ENCODE measurements at regions not wholly inside any gene's neighbourhood (a gene's known extent, or its start where the extent isn't known, plus 50 kb on each side); places are given as distances from the start of the nearest gene placed in this dataset.

DNA sequence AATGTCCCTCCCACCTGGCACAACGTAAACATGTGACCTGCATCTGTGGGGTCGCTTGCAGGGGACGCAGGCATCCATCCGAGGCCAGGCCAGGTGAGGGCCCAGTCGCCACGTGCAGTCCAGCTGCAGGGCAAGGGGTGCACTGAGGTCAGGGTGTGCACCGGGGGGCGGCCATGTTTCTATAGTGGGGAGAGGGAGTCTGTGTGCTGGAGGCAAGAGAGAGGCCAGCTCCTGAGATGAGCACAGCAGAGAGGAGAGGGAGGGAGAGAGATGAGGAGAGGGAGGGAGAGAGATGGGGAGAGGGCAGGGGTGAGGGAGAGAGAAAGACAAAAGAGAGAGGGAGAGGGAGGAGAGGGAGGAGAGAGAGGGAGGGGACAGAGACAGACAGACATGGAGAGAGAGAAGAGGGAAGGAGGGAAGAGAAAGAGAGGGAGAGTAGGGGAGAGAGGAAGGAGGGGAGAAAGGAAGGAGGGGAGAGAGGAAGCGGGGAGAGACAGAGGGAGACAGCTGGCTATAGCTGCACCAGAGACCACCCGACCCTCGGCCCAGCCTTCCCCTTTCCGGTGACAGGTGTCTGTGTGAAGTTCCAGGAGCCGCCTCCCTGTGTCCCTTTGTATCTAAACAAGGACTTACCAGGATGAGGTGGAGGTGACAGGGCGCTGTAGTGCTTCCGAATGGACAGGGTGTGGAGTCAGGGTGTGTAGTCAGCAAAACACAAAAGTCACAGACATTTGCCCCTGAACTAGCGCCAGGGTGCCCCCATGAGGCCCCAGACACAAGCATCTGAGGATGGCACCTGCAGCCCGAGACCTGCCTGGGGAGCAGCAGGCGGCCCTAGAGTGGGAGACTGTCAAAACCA is 68.7 kb downstream of the ADRA2C start:
- no peak overlapping the region for H3K9ac ChIP-seq (ENCODE audit: insufficient read depth in 1 of 2, low read depth in 2 of 2, low read length in 2 of 2)
- no peak for FAIRE-seq
- no peak for DNase-seq (ENCODE audit: extremely low read depth in 1 of 4, low spot score in 3 of 4)
- no peaks in the 10 kb centered on the region for H4K20me1 ChIP-seq (replicated peaks; ENCODE audit: control insufficient read depth, insufficient read depth, low read length)
- TF ChIP-seq HNRNPL (IDR thresholded peaks at IDR 0.05; ENCODE audit: low read depth, low read length) (no peak), MEF2A (IDR thresholded peaks at IDR 0.05; ENCODE audit: control insufficient read depth, low read depth, low read length) (no peak), KAT7 (CRISPR knock-in tag; IDR thresholded peaks at IDR 0.05; ENCODE audit: borderline replicate concordance) (no peak), CSDE1 (IDR thresholded peaks at IDR 0.05) (no peak), BCL6 (CRISPR knock-in tag; IDR thresholded peaks at IDR 0.05) (no peak), FOXA1 (IDR thresholded peaks at IDR 0.05; ENCODE audit: borderline replicate concordance) (no peak)
- TF ChIP-seq, protein P1, sequence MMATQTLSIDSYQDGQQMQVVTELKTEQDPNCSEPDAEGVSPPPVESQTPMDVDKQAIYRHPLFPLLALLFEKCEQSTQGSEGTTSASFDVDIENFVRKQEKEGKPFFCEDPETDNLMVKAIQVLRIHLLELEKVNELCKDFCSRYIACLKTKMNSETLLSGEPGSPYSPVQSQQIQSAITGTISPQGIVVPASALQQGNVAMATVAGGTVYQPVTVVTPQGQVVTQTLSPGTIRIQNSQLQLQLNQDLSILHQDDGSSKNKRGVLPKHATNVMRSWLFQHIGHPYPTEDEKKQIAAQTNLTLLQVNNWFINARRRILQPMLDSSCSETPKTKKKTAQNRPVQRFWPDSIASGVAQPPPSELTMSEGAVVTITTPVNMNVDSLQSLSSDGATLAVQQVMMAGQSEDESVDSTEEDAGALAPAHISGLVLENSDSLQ (IDR thresholded peaks at IDR 0.05), result no peak
- TF ChIP-seq, protein P2, sequence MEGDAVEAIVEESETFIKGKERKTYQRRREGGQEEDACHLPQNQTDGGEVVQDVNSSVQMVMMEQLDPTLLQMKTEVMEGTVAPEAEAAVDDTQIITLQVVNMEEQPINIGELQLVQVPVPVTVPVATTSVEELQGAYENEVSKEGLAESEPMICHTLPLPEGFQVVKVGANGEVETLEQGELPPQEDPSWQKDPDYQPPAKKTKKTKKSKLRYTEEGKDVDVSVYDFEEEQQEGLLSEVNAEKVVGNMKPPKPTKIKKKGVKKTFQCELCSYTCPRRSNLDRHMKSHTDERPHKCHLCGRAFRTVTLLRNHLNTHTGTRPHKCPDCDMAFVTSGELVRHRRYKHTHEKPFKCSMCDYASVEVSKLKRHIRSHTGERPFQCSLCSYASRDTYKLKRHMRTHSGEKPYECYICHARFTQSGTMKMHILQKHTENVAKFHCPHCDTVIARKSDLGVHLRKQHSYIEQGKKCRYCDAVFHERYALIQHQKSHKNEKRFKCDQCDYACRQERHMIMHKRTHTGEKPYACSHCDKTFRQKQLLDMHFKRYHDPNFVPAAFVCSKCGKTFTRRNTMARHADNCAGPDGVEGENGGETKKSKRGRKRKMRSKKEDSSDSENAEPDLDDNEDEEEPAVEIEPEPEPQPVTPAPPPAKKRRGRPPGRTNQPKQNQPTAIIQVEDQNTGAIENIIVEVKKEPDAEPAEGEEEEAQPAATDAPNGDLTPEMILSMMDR (IDR thresholded peaks at IDR 0.05 in 2 of 3, conservative IDR thresholded peaks at IDR 0.05 in 1 of 3; ENCODE audit: insufficient read depth in 2 of 3, low read depth in 1 of 3, low read length in 3 of 3), result 0 out of 6 replicates have a peak, but pooled peaks of 1 of the 3 experiments have one; percentile 4
- H3K36me3 ChIP-seq (ENCODE audit: control insufficient read depth, insufficient read depth, low read length), result no peaks in the 10 kb centered on the region
- CTCF ChIA-PET (ENCODE audit: low intra/inter-chr PET ratio), result no interaction called here
- no peak overlapping the region for H3K27ac ChIP-seq (ENCODE audit: extremely low read depth, low read depth, low read length)
- H3K27me3 ChIP-seq (ENCODE audit: control insufficient read depth in 2 of 2, insufficient read depth in 2 of 2, low read length in 2 of 2), result peaks cover 4 to 44% of the 10 kb centered on the region in 2 experiments; a peak in 4 of 5 replicates
- no peaks in the 10 kb centered on the region for H3K9me3 ChIP-seq (replicated peaks; ENCODE audit: control insufficient read depth, insufficient read depth, low read depth, low read length)
- H2AFZ ChIP-seq (ENCODE audit: low read depth, low read length), result no peak overlapping the region
- H3K79me2 ChIP-seq (ENCODE audit: control insufficient read depth, insufficient read depth, low read length), result no peaks in the 10 kb centered on the region
- H3K4me1 ChIP-seq (replicated peaks in 1 of 2; ENCODE audit: control insufficient read depth in 2 of 2, insufficient read depth in 2 of 2, low read length in 2 of 2), result peaks cover 0 to 10% of the 10 kb centered on the region in 2 experiments; a peak in 2 of 5 replicates
- POLR2A ChIA-PET, result interaction anchor here (0.7 kb wide), 1 partner anchor 25 kb away, joined by 3 read pairs; no protein-coding TSS in a partner anchor
- H3K4me2 ChIP-seq (ENCODE audit: insufficient read depth, low read length), result no peak overlapping the region
- intact Hi-C loops (cut with micrococcal nuclease) (no loop called here), in situ Hi-C loops (cut with MboI) (no loop called here)
- no TSS peak for BruUV-seq (replicated peaks)
- WGBS (ENCODE audit: insufficient coverage, low coverage, missing lambda C conversion rate), result under 1% methylated on average over 13 of the region's 18 CpGs
- no peaks in the 10 kb centered on the region for H3K9me1 ChIP-seq (ENCODE audit: control insufficient read depth, insufficient read depth, low read length)
- H3K4me3 ChIP-seq, result no peak overlapping the region
- no peak for ATAC-seq

Measured in K562 (cell line).